ENCODE measurements at regions not wholly inside any gene's neighbourhood (a gene's known extent, or its start where the extent isn't known, plus 50 kb on each side); places are given as distances from the start of the nearest gene placed in this dataset.

DNA sequence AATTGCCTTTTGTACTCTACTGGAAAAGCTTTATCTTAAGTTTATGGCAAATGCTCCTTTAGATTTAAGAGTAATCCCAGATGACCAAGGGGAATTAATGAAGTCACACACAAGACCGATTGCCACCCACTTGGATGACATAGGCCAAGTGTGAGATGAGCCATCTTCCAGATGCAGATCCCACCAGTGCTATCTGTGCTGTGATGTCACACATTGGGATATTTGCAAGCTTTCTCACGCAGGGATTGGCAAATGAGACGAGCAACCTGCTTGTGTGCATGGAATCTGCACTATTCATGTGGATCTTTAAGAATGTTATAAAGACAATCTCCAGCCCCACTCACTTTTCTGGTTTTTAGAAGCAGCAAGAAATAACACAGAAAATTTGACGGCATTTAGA is 602.1 kb upstream of the TMEM132C start:
- Histone ChIP-seq H3K4ac (ENCODE audit: low read depth, low read length) (no peak overlapping the region), H3K79me2 (ENCODE audit: insufficient read depth, low read length) (no peaks in the 10 kb centered on the region), H3K14ac (ENCODE audit: insufficient read depth, low read length) (no peak overlapping the region), H2BK20ac (ENCODE audit: low read depth, low read length, poor library complexity, severe bottlenecking) (no peak overlapping the region), H2BK120ac (ENCODE audit: low read depth, low read length, poor library complexity, severe bottlenecking) (no peak overlapping the region), H3K27me3 (ENCODE audit: insufficient read depth, low read length) (no peaks in the 10 kb centered on the region), H3T11ph (ENCODE audit: low read length) (no peak overlapping the region), H2AK5ac (ENCODE audit: insufficient read length, low read length) (no peak overlapping the region), H2BK5ac (ENCODE audit: insufficient read length, low read length) (no peak overlapping the region), H3K27ac (ENCODE audit: insufficient read length, low read depth, low read length) (no peak overlapping the region), H2BK12ac (ENCODE audit: insufficient read length, low read depth, low read length) (no peak overlapping the region), H4K5ac (ENCODE audit: insufficient read length, low read depth, low read length) (no peak overlapping the region), H3K56ac (ENCODE audit: insufficient read length, low read depth, low read length) (no peak overlapping the region), H3K4me1 (ENCODE audit: insufficient read depth, low read length) (no peaks in the 10 kb centered on the region), H3K9me3 (ENCODE audit: control insufficient read depth, low read depth, low read length) (no peaks in the 10 kb centered on the region), H2BK15ac (ENCODE audit: low read depth, low read length) (no peak overlapping the region), H3K18ac (ENCODE audit: insufficient read length, low read depth, low read length) (no peak overlapping the region), H4K8ac (replicated peaks; ENCODE audit: insufficient read length, low read depth, low read length) (no peak overlapping the region), H4K20me1 (ENCODE audit: control insufficient read depth, insufficient read depth, insufficient read length) (no peaks in the 10 kb centered on the region), H3K23me2 (ENCODE audit: insufficient read length, low read depth, low read length, poor library complexity, severe bottlenecking) (no peaks in the 10 kb centered on the region), H3K23ac (ENCODE audit: insufficient read length, low read depth, low read length) (no peak overlapping the region), H3K4me2 (ENCODE audit: insufficient read depth, insufficient read length, low read length) (no peak overlapping the region), H3K79me1 (ENCODE audit: insufficient read depth, low read depth, low read length, poor library complexity, severe bottlenecking) (no peaks in the 10 kb centered on the region), H2AFZ (ENCODE audit: low read length) (no peak overlapping the region), H4K91ac (ENCODE audit: insufficient read length, low read depth, low read length) (no peak overlapping the region), H3K9ac (ENCODE audit: extremely low read depth, insufficient read length, low read length) (no peak overlapping the region)
- H3K4me3 Mint-ChIP-seq, result no peak overlapping the region
- no peak for DNase-seq
- no peaks in the 10 kb centered on the region; a peak in 1 of 5 replicates for H3K9me3 Mint-ChIP-seq
- H3K36me3 Mint-ChIP-seq (ENCODE audit: insufficient read depth in 1 of 3, low read depth in 3 of 3), result no peaks in the 10 kb centered on the region
- no CpG with 5 or more reads among the region's 4 CpGs for WGBS (ENCODE audit: extremely low coverage, insufficient read length, low lambda C conversion rate)
- TF ChIP-seq, protein P1, sequence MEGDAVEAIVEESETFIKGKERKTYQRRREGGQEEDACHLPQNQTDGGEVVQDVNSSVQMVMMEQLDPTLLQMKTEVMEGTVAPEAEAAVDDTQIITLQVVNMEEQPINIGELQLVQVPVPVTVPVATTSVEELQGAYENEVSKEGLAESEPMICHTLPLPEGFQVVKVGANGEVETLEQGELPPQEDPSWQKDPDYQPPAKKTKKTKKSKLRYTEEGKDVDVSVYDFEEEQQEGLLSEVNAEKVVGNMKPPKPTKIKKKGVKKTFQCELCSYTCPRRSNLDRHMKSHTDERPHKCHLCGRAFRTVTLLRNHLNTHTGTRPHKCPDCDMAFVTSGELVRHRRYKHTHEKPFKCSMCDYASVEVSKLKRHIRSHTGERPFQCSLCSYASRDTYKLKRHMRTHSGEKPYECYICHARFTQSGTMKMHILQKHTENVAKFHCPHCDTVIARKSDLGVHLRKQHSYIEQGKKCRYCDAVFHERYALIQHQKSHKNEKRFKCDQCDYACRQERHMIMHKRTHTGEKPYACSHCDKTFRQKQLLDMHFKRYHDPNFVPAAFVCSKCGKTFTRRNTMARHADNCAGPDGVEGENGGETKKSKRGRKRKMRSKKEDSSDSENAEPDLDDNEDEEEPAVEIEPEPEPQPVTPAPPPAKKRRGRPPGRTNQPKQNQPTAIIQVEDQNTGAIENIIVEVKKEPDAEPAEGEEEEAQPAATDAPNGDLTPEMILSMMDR (conservative IDR thresholded peaks at IDR 0.05), result no peak
- H3K4me1 Mint-ChIP-seq, result no peaks in the 10 kb centered on the region; a peak in 1 of 4 replicates
- no peak overlapping the region for H3K27ac Mint-ChIP-seq
- peaks cover 1% of the 10 kb centered on the region; the same call in 1 of the 2 replicates for H3K27me3 Mint-ChIP-seq (ENCODE audit: low read depth)

Data from H9 (cell line).